Esophagus mucosa (tissue), 1 donor: ENCODE measurements at regions not wholly inside any gene's neighbourhood (a gene's known extent, or its start where the extent isn't known, plus 50 kb on each side); places are given as distances from the start of the nearest gene placed in this dataset.

Experiments
- ATAC-seq: fragments of 200-7000 bp; cut with Tn5 transposase; one replicate; pipeline ENCODE4 v1.9.1; 2020
- donor health status: DM: yes; HTN: yes; CAD: no.

DNA sequence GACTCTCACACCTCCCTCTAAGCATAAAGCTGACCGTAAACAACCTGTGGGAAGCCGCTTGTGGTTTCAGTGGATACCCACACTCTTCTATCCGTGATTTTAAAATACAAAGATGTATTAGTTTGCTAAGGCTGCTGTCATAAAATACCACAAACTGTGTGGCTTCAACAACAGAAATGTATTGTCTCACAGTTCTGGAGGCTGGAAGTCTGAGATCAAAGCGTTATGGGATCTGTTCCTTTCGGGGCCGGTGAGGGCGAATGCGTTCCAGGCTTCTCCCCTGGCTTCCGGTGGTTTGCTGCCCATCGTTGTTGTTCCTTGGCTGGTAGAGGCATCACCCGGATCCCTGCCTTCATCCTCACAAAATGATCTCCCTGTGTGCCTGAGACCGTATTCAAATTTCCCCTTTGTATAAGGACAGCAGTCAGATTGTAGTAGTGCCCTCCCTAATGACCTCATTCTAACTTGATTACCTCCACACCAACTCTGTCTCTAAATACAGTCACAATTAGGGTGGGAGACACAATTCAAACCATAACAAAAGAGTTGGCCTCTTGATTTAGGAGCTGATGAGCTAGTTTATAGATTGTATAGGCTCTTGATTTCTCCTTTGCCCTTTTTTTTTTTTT lies 210.6 kb upstream of the SOX4 start:
- no peak for ATAC-seq

DNA sequence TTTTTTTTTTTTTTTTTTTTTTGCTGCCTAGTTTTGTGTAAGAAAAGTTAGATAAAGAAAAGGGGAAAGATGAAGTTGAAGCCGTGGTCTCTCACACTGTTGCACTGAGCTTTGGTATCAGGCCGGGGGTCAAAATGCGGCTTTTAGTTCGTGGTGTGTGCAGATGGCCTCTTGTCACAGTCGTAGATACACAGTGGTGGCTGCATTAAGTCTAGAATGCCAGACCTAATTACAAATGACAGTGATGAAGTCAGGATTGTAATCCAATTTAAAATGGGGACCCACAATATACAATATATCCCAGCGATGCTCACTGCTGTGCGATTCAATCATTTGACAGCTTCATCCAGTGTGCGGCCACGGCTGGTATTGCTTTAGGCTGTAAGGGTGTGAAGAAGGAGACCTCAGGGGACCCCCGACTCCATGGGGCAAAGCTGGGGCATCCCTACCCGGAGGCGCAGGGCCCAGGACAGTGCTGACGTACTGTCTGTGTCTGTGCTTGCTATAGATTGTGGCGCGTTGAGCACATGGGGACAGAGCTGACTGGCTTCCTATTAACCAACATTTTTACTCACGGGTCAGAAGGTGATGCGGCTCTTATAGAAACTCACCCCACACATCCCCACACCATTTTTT lies 210.0 kb upstream of the SOX4 start:
- ATAC-seq: peak; percentile 18

DNA sequence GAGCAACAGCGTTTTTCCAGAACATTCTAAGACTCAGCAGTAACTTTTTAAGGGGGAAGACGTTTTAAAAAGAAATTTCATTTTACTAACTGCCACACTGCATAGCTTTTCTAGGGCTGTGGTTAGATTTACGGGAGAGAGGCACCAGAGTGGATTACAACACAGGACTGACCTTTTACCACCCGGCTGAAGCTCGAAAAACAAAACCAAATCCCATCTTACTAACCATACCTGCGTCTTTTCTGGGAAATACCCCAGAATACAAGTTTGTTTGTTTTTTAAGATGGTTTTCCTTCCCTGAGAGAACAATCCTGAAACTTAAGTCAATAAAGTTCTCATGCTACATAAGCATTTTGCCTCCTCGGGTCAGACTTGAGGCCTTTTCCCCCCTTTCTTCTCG lies 209.3 kb upstream of the SOX4 start:
- no peak for ATAC-seq

DNA sequence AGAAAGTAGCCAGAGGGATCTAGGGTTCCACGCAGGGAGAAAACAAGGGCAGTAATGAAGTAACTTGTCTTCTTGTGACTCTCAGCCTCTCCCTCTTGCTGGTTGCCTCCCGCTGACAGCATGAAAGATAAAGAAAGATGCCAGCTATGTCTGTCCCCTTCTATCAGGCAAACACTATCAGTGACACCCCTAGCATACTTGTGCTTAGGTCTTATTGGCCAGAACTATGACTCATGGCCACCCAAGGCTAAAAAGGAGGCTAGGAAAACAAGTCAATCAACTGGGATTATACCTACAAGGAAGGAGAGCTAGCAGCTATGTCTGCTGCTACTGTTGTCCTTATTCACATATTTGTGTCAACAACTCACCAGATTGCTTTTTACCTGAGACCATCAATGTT lies 206.8 kb upstream of the SOX4 start:
- peak; percentile 84 for ATAC-seq

DNA sequence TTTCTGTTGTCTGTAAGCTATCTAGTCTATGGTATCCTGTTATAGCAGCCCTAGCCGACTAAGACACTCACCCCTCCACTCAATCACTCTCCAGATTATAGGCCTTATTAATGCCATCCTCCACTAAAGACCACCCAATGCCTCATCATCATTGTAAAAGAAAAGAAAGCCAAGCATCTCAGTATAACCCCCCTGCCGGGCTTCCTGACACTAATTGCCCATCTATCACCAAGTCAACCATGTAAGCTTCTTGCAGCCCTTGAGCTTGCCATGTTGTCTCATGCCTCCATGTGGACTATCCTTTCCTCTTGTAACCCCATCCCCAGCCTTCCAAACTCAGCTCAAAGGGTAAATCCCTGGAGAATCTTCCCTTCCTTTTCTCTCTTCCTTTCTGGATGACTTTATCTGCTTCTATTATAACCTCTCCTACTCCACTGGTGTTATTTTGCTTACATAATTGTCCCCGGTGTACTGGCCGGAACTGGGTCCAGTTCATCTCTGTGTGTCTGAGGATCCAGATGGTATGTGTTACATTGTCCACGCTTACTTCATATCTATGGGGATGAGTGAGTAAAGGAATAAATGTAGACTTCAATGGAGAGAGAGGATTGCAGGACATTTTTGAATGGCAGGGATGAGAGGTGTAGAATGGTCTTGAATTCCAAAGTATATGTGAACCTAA lies 202.9 kb upstream of the SOX4 start:
- ATAC-seq: no peak

DNA sequence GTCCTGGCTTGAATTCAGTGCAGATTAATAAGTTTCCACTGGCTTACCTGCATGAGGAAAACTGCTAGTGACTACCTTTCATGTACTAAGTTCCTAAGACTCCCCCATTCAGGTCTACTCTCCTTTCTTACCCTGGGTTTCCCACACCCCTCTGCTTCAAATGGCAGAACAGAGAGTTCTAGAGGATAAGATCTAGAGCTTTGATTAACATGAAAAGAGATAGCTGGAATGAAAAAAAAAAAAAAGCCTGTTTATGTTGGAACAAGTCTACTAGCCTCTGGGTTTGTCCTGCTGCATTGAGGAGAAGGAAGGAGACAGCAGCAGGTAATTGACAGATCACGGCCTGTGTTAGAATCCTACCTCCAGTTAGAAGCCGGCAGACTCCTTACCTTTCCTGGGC lies 201.4 kb upstream of the SOX4 start:
- ATAC-seq: no peak

DNA sequence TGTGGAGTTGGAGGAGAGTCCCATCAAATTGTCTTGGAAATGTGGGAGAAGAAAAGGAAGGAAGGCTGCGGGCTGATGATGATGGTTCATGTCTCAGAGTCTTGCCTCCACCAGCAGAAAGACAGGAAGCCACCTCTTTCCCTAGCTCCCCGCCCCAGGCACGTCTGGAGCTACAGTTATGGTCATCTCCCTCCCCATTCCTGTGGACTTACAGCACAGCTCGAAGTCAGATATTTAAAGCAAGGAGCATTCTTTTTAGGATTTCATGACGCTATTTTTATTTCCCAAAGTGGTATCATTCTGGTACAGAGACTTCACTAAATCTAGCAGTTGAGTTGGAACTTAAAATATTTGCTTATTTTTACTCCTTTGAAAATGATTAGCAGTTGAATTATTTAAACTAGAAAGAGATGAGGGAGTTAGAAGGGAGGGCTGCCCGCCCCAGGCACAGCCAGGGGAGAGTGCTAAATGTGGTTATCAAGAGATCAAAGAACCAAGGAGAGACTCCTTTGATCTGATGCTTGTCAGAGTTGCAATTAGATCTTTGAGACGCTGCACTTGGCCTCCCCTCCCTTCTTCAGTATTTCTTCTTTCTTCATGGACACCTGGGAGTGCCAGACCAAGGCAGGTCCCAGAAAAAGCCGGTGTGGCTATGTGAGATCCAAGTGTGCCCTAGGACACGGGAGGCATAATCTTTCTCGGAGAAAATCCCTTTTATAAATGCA lies 199.9 kb upstream of the SOX4 start:
- ATAC-seq: no peak

DNA sequence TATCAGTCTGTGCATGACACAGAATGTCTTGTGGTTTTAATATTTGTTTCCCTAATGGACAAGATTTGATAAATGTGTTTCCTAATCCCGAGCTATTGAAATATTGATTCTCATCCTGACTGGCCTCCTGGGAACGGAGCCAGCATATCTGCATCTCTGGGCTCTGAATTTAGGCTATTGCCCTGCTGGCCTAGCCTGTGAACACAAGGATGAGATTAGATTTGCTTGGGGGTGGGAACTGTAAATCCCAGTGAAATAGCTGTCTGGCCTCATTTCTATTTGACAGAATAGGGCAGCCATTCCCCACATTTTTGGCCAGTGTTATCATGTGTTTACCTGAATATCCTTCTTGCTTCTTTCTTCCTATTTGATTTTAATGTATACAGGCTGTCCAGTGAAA lies 198.4 kb upstream of the SOX4 start:
- no peak for ATAC-seq

DNA sequence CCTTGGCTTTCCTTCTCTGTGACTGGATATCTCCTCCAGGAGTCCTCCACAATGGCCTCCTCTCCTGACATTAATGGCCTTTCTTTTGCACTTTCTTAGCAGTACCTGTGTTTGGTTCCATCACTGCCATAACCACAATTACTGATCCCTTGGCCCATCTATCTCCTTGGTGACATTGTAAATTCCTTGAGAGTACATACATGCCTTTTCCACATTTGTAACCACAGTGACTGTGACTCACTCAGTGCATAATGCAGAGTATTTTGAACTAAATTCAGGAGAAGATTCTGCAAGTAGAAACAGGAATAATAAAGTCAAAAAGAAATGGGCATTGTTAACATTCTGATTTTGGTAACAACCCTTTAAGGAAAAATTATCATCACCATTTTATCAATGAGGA lies 197.2 kb upstream of the SOX4 start:
- ATAC-seq: no peak

DNA sequence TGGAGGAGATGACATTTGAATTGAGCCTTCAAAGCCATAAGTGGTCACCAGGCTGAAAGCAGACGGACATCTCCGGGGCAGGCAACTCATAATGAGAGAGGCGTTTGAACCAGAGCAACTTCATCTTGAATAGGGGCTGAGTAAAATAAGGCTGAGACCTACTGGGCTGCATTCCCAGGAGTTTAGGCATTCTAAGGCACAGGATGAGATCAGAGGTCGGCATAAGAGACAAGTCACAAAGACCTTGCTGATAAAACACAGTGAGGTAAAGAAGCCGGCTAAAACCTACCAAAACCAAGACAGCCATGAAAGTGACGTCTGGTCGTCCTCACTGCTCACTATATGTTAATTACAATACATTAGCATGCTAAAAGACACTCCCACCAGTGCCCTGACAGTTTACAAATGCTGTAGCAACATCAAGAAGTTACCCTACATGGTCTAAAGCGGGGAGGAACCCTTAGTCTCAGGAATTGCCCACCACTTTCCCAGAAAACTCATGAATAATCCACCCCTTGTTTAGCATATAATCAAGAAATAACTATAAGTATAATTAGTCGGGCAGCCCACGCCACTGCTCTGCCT lies 194.7 kb upstream of the SOX4 start:
- ATAC-seq: no peak

DNA sequence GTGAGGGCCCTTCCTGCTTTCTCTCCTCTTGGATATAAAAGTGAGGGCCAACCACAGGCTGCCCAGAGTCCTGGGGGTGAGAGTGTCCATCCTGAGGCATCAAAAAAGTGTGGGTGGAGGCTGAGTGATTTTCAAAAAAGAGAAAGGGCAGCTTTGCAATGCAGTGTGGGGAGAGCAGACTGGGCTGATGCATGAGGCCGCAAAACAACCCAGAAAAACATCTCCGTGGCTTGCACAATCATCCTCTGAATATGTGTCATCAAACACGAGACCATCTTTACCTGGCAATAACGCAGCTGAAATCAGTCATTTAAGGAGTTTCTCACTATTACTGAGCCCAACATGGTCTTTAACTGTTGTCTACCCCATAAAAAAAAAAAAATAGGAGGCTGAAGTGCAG lies 191.2 kb upstream of the SOX4 start:
- no peak for ATAC-seq

DNA sequence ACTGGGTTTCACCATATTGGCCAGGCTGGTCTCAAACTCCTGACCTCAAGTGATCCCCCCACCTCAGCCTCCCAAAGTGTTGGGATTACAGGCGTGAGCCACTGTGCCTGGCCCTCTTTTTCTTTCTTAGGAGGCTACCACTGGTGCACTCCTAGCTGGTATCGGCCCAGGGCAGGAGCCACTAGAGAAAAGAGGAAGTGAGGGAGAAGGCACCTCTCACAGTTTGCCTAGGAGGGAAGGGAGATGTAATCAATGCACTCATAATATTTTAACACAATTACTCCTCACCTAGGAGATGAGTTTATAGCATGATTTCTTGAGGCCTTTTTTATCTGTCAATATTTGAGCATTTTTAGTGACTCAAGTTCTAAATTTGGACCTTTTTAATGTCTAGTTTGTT lies 189.0 kb upstream of the SOX4 start:
- no peak for ATAC-seq

DNA sequence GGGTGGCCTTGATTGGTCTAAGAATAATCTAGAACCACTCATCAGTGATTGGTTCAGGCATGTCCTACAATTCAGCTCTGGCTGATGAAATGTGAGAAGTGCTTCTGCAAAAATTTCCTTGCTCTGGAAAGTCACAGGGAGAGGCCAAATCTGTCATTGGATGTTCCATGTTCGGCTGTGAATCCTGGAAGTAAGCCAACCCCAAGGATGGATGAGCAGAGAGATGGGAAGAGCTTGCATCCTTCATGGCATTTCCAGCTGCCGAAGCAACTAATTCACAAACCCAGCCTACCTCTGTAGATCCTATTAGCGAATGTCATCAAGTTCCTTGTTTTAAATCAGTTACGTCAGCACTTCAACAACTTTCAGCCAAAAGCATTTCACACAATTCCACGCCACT lies 187.2 kb upstream of the SOX4 start:
- ATAC-seq: no peak

DNA sequence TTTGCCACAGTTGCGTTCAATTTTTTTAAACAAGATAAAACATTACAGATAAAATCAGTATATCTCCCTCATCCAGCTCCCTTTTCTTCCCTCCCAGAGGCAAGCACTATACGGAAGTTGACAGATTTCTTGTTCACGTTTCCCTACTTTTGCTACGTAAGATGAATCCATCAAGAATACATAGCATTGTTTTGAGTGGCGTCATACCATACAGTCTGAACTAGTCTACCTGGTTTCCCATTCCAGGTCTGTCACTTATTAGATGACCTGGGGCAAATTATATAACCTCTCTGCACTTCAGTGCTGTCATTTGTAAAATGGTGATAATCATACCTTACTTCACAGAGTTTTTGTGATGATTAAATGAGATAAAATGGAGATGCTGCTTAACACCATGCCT lies 184.3 kb upstream of the SOX4 start:
- ATAC-seq: no peak

DNA sequence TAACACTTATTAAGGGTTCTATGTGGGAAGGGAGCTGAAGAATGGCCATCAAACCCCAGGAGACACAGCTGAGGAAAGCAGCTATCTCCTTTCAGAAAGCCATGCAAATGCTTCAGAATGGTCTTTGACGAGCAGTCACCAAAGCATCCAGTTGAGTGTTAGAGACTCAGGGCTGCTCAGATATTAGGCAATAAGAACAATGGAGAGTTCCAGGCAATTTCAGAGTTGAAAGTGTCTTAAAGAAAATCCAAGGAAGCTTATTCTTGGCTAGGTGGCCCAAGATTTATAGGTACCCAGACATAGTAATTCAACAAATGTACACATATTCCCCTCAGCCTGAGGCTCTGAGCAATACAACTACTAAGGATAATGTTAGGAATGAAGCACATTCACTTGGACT lies 180.1 kb upstream of the SOX4 start:
- ATAC-seq: no peak

DNA sequence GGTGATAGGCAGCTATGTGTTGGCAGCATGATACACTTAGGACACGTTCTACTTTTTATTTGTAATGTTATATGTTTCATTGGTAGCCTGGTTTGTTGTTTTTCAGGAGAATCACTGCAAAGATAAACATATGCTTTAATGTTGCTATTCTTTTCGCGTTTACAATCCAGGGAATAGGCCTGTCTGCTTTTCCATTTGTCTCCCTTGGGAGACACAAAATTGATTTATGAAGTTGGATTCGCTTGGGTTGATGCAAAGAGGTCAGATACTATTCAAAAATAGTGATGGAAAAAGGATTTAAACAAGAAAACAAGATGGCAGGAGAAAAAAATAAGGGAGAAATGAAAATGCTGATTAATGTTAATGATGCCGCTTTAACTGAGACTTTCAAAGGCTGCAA lies 179.5 kb upstream of the SOX4 start:
- no peak for ATAC-seq

DNA sequence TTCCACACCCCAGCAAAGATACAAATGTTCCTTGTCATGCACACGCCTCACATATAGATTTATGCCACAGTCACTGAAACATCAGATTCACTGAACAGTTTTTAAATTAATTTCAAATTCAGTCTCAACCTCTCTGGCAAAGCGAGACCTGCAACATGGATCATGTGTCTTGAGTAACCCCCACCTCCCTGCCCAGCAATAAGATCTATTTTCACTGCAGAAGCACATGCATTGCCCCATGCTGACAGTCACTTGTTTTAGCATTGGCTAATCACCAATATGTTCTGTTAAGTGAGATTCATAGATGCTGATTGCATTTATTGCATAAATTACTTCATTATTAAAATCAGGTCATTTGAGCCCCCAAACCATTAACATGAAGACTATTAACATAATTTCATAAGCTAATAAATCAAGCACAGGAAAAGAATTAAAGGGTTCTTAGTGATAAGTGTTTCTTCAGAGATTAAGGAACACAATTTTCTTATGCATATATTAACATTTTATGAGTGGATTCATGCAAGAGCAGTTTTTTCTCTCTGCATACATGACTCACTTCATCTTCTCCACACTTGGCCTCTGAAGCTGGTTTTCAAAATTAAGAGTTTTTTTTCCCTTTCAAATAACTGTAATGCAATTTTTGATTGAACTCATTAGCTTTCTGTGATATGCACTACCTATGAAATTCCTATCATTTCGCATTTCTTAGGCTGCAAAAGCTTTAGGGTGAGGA lies 173.2 kb upstream of the SOX4 start:
- ATAC-seq: no peak

DNA sequence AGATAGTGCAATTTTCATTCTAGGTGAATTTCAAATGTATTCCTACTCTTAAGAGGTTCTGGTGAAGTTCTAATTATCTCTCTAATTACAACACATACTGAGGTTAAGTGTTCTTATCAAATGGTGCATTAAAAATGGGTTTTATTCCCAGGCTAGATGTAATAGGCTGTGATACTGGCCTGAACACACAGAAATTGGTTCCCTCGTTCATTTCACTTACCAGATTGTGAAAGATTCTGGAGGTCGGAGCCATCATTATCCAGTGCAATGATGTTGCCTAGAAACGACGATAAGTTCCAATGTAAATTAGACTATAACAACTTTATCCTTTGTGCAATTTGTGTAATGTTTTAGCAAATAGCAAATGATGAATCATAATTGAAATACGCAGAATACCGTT lies 172.6 kb upstream of the SOX4 start:
- ATAC-seq: no peak

DNA sequence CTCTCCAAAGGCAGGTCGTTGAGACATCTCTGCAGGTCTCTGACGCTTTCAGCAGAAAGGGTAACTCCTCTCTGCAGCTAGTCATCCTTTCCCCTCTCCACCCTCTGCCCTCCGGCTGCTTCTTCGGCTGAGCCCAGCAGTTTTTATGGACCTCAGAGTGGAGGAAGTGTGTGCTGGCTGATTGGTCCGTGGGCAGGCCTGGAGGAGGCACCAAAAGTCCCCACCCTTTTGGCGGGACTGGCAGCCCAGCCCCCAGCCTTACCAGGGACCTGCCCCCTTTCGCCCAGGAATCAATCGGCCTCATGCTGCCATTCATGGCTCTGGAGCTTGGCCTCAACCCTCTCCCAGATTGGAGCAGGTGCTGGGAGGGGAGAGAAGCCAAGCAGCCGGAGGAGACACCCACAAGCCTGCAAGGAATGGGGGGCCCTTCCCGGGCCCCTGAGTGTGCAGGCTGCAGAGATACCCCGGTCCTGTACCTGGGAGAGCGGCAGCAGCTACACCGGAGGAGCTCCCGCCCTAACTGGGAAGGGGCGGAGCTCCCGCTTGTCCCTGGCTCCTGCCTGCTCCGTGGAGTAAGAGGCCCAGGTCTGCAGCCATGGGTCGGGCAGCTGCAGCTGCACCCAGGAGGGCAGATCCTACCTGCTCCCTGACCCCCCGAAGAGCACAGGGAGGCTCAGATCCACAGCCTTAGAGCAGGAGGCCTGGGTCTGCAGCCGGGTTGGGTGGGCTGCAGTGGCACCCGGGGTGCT lies 170.3 kb upstream of the SOX4 start:
- no peak for ATAC-seq

DNA sequence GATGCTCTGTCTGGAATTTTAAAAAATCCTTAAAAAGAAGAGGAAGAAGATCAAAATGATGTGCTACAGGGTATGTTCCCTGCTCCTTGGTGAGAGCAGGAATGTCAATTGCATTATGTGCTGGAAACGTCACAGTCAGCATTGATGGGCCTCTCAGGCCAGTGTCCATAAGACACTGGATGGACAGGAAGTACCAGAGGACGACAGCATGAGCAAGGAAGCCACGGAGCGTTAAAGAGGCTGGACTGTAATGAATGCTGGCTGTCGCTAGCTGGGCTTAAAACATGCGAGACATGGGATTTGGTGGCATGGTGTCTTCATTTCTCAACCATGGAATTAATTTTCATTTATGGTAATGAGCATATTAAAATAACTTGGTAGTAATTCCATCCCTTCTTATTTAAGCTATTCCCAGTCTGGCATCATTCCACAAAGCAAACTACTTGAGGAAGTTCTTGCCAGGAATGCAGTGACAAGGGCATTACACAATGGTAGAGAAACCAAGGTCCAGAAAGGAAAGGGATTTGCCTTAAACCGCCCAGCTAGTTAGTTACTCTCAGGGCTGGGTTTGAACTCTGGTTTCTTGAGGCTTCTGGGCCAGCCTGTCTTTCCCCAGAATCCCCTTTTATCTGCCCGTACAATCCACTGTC lies 166.6 kb upstream of the SOX4 start:
- no peak for ATAC-seq

DNA sequence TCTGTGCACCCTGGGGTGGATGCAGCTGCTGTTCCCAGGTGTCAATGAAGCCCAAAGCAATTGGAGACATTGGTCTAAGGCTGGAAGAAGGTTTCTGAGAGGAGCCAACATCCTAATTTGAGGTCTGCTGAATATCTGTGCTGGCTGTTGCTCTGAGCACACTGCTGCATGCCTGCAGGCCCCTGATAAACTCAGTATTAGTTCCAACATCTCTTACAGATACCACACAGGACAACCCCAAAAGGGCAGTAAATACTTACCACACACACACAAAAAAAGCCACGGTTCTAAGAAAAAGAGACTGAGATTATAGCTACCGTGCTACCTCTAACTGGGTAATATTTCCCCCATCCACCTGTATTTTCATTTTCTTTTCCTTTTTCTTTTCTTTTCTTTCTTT lies 164.3 kb upstream of the SOX4 start:
- no peak for ATAC-seq
